ENCODE measurements at regions not wholly inside any gene's neighbourhood (a gene's known extent, or its start where the extent isn't known, plus 50 kb on each side); places are given as distances from the start of the nearest gene placed in this dataset.

DNA sequence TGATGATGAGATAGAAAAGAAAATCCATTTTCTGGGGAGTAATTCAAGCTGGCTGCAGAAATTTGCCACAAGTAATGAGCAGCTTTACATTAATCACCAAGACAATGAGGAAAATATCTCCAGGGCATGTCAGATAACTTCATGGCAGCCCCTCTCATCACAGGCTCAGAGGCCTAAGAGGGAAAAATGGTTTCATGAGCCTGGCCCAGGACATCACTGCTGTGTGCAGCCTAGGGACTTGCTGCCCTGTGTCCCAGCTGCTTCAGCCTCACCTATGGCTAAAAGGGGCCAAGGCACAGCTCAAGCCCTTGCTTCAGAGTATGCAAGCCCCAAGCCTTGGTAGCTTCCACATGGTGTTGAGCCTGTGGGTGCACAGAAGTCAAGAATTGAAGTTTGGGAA is 161.7 kb downstream of the OPA1 start:
- no peak for DNase-seq

DNA sequence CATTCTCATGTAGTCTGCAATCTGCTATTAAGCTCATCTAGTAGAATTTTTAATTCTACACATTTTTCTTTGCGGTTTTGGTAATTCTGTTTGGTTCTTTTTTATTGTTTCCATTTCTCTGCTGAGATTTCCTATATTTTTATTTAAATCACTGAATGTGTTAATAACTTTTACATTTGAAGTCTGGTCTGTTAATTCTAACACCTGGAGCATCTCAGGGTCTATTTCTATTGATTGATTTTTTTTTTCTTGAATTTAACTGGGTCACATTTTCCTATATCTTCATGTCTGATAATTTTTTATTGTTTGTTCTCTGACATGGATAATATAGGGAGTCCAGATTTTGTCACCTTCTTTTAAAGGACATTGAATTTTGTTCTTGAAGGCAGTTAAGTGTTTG is 163.5 kb downstream of the OPA1 start:
- no peak for DNase-seq

DNA sequence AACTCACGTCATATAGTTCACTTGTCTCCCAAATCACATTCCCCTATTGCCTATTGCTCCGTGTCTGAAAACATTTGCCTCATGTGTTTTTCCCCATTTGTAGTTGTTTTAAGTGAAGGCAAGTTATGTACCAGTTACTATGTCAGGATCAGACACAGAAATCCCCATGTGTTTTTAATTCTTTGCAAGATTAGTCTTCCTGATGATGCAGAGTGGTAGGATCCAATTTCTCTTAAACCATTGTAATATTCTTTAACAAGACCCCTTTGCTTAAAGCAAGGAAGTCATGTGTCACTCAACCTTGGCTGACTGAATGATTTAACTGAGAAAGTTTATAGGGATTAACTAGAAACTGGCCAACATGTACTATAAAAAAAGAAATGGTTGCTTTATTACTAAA is 164.4 kb downstream of the OPA1 start:
- no peak for DNase-seq

DNA sequence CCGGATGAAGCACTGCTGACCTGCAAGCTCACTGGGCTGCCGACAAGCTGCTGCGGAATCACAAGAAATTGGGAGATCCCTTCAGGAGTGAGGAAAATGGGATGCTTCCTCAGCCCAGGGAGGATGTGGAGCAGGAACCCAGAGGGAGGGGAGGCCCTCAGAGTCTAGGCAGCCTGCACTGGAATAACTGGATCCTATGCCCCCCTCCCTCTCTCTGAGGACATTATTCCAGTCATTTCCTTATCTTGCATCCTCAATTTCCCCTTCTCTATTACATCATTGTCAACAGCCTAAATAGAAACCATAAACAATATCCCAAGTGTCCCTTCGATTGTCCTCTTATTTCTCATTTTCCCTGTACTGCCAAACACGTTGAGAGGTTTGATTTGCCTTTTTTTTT is 169.0 kb downstream of the OPA1 start:
- DNase-seq, result no peak

DNA sequence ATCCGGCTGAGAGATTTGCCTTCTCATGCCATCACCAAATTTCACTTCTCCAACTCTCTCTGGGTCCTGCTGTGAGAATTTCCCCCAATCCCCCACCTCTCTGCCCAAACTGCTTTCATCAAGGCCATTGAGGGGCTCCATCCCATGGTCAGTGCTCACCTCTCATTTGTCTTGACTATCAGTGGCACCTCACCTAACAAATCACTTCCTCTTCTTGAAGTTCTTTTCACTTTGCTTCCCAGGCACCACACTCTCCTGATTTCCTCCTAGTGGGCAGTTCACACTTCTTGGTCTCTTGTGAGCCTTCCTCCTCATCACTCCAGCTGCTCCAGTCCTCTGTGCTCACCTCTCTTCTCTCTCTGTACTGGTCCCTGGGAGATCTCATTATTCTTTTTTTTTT is 169.6 kb downstream of the OPA1 start:
- DNase-seq, result no peak

DNA sequence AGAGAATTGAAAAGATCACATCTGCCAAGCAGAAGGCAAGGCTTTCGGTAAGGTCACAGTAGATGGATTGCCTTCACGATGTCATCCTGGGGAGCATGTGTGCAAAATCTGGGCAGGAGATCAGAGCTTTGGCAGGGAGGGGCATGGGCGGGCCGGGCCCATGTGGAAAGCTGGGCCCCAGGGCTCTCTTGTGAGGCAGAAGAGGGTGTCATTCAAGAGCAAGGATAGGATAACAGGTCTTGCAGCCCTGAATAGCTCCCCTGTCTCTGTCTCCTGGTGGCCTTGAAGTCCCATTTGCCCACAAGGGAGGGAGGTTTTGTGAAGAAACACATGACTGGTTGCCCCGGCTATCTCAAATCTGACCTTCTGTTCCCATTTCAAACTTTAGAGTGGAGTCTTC is 172.0 kb downstream of the OPA1 start:
- DNase-seq, result no peak

DNA sequence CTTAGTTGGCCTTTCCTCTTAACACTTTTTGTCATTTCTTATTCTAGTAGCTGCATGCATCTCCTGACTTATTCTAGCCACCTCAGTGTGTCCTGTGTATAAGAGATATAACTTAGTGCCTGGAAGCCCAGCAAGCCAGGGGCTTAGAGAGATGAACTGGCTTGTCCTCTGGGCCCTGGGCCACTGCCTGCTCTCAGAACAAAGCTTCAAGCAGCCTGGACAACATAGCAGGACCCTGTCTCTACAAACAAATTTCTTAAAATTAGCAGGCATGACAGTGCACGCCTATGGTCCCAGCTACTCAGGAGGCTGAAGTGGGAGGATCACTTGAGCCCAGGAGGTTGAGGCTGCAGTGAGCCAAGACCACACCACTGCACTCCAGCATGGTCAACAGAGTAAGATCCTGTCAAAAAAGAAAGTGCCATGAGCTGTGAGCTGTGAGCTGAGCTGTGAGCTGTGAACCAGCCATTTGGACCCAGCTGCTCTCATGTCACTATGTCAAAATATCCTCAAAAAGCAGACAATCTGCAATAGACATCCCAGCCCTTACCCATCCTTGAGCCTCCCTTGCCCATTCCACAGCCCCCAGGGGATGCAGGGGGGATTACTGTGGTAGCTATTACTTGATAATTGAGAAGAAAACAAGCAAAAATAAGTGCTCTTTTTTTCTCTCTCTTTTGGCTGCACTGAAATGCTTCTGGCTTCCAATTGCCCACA is 174.5 kb downstream of the OPA1 start:
- DNase-seq, result no peak

DNA sequence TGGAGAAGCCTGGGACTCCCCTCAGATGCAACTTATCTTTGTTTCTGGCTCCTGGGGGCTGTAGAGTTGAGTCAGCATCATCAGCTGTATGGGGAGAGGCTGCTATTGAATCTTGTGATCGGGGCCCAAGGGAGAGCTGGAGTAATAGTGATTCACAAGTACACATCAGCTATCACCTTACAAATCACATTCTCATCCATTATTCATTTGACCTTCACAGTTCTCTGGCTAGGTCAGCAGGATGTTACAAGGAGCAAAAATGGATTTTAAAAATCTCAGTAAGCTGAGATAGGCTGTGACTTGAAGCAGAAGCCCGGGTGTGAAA is 175.0 kb downstream of the OPA1 start:
- DNase-seq, result no peak

DNA sequence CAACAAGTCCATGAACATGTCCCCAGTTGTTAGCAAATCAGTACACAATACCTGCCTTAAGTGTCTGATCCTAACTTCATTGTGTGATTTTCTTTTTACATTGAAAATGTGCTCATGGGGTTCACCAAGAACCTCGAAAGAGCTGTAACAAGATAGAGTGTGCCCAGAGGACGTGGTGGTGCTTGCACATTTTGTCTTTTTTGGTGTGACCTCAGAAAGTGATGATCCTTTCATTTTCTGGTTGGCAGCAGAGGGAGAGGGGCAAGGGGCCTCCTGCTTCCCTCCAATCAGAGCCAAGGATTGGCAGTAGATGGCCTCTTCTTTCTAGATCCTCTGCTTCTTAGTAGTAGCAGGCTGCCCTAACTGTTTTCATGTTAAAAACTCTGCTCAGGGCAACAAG is 176.4 kb downstream of the OPA1 start:
- DNase-seq, result no peak

DNA sequence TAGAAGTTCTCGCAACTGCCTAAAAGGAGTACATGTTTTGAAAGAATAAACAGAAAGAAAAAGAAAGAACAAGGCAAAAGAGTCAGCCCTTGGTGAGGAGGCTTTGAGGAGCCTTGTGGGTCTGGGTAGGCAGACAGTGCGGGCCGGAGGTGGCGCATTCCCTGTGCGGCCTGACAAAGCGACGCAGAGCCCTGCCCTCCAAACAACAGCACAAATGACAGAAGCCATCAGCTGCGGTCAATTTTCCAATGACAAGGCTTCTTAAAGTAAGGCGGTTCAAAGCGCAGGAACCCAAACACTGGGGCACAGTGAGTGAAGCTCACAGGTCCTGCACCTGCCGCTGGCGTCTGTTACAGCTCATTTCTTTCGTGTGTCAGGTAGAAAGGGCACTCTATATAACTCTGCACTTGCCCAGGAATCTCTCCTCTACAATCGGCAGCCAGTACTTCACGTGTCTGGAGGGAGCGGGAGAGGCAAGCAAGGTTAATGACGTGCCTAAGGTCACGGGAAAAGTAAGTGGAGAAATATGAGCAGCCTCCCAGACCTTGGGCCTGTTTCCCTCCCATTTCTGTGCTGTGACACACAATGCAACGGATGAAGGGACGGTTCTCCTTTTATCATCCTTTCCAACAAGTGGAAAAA is 178.1 kb downstream of the OPA1 start:
- no peak for DNase-seq

DNA sequence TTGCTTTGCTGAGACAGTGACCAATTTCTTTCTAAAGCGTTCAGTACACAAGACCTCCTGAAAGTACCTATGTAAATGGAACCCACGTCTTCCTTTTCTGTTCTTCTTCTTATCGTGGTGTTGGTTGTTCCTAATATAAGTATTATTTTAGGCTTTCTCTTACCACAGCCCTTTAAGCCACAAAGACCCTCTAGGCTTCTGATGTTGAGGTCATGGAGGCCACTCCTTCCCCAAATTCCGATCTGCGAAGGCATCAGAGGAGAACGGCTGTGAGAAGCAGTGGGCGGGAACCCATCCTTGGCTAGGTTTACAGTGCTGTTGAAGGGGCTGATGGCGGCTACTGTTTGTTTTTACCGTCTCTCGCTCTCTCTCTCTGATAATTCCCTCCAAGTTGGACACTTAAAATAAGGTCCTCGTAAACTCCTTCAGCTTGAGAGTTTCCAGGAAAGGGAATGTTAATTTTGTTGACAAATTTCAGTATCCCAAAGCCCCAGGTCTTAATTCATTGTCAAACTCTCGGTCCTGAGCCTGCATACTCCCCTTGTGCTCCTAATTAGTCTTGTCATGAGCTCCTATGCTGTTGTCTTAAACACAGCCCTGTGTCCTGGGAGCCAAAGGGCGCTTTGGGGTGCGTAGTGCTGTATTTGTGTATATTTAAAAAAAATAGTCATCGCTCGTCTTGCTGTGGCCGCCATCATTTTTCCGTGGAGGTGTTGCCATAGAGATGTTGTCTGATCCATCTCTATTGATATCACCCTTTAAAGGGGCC is 178.8 kb downstream of the OPA1 start:
- no peak for DNase-seq

DNA sequence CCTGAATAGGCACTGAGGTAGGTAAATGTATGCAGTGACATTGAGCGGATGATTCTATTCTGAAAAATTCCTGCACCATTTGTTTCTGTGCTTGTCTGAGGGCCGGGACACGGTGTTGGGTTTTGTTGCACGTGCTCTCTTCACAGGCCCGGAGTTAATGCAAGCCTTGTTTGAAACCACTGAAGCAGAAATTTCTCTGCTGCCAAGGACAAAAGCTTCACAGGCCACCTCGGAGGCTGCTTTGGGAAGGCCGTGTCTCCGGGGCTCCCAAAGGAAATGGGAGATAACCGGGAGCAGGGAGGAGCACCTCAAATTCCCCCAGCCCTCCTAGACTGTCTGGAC is 179.4 kb downstream of the OPA1 start:
- DNase-seq, result peak; percentile 80

DNA sequence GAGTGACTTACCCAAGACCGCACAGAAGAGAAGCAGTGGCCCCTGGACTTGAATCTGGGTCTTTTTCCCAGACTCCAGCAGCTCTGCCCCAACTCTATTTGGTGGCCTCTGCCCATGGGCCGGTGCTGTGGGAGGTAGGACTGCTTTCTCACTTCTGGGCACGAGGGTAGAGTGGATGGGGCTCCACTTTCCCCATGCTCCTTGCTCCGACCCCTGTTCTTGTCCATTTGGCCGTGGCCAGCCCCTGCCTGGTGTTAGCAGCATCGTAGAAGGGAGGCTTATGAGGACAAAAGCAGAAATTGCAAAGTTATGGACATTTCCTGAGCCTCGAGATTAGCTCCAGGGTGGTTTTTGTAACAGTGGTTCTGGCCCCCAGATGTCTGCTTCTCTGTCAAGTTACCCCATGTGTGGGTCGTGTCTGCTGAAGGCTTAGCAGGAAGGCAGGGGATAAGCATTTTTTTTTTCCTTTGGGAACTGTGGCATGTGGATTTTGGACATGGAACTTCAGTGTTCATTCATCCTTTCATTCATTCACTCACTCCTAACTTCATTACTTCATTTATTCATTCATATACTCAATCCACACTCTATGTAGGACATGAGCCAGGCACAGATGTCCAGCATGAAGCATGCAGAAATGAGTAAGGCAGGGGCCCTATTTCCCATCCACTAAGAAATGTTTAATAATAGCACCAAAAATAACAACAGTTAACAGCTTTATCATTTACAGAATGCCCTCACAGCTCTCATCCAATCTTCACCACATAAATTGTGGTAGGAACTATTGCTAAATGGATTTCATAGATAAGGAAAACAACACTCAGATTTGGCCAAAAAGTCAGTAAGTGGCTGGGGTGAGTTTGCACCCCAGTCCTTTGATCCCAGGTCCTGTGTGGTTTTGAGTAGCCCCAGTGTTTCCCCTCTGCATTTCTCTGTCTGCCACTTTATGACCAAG is 180.5 kb downstream of the OPA1 start:
- DNase-seq, result no peak

DNA sequence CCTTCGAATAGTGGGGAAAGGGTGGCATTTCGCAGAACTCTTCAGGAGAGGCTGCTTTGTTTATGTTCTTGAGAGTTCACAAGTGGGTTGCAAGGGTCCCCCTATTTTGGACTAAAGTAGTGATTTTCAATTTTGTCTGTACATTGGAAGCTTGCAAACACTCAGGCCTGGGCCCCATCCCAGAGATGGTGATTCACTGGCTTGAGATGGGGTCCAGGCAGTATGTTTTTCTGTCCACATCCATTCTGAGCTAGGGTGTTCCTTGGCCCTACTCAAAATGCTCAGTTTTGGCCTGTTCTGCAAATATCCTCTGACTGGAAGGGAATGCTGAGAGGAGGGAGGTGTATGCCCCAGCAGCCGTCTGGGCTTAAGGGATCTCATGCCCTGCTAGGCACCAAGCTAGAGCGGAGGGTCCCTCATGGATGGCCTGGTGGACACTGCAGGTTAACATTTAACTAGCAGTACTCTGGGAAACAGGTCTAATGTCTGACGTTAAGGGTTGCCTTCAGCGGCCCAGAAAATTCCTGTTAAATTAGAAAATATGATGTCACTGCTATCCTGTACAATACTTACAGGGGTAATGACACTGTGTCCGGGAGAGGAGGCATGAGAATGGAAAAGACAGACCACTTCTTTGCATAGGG is 181.4 kb downstream of the OPA1 start:
- DNase-seq, result no peak

DNA sequence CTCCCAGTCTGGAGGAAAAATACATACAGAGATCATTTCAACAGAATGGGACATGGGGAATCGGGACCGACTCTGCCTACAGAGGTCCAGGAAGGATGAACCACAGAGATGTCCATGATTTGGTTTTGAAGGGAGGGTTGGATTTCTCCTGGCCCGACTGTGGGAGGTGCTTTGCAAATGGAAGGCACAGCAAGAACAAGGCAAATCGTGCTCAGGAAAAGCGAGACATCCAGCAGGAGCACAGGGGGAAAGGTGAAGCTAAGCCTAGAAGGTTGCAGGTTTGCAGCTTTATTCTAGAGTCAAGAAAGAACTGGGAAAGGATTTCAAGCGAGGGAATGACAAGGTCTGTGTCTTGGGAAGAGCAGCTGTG is 181.9 kb downstream of the OPA1 start:
- no peak for DNase-seq

DNA sequence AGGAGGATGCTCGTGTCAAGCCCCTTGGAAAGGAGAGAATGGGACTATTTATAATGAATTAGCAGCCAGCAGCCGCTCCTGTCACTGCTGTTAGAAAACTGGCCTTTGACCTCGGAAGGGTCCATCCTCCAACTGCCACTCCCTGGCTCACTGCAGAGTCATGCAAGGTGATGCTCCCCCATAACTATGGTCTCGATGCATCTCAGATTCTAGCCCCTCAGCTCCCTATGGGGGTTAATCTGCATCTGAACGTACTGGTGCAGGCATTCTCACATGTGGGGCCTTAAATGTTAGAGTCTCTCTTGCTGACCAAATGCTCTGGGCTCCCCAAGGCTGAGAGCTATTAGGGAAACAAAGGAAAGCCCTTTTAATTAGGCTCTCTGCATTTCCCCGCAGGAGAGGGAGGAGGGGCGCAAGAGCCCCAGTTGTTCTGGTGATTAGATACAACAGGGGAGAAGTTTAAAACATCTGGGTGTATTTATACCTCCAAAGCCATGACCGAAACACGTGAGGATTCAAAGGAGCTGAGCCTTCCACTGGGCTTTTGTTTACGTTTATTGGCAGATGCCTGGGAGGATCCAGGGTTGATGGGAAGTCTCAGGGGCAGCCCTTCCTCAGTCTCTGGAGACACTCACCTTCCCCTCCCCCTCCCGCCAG is 182.5 kb downstream of the OPA1 start:
- DNase-seq, result no peak

DNA sequence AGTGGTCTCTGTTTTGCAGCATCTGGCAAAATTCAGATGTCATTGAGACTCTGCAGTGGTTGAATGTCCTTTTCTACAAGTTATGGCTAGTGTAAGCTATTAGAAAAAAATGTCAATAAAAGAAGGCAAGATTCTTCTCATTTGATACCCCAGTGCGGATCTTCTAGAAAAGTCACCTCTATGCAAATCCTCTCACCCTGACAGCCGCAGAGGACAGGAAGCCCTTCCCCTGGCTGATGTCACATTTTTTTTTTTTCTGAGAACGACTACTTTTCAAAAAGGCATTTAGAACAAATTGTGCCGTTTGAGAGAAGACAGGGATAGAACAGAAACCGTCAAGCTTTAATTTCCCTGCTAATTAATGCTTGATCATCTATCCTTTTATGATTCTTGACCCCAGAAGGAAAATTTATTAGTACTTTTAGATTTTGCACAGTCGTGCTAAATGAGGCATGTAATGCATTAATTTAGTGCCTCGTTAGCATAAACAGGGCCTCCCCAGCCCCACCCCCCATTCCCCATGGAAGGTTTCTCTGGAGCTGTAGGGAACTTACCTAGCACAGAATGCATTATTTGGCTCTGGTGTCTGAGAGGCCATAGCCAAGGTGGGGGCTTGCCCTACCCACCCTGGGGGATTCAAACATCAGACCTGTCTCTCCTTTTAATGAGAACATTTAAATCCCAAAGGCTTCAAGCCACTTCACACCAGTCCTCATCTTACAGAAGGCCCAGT is 183.8 kb downstream of the OPA1 start:
- no peak for DNase-seq

DNA sequence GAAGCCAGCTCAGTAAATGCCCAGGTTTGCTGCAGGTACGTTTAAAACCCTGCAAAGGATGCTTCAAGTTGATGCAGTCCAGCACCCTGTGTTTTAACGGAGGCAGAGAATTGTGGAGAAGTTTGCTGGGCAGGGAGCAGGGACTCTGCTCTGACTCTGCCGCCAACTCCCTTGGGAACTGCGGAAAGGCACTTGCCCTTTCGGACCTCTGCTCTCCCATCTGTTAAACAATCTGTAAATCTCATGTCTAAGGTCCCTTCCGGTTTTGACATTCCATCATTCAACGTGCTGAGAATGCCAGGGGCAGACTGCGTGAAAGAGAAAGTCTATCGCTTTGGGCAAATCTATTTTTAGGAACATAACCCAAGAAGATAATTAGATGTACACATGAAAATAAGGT is 184.5 kb downstream of the OPA1 start:
- DNase-seq, result no peak

DNA sequence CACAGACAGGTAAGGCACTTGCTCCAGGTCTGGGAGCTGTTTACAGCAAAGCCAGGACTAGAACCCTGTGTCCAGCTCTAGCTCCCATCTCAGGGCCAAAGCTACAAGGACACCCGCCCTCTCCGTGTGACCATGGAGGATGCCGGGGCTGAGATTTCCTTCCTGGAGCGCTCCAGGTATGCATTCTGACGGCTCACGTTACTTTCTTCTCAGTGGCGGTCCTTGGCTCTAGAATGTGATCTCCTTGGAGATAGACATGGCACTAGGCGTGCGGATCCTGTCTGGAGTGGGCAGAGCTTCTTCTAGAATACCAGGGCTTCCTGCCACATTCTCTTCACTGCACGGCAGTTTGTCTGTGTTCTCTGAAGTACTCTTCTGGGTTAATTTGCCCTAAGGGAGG is 185.7 kb downstream of the OPA1 start:
- DNase-seq, result no peak

DNA sequence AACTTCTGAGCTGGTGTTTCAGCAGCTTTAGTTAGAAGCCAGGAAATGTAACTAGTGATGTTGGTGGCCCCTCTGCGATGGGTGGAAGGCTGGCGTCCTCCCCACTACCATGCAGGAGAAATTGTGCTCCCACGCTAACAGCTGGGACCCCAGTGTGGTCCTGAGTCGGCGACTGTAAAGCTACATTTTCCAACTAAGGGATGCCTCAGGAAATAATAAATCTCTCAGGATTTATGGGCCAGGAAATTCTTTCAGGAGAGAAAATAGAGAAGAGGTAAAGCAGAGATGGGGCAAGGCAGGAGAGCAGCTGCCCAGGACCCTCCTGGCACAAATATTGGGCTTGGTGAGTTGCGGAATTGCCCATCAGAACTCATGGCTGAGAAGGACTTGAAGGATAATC is 186.9 kb downstream of the OPA1 start:
- no peak for DNase-seq

DNA sequence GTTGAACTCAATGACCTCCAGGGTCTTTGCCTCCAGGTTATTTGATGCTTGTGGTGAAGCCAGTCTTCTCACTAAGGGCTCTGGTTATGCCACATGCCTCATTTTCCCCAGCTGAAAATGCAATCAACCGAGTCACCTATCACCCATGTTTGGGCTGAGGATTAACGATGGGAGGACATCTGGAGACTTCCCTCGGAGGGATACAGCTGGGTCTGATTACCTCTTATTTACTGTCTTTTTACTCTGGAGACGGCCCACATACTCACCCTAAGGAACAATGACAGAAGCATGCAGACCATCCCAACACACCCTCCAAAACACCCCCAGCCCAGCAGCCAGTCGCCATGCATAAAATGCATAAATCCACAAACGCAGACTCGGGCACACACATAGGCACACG is 187.4 kb downstream of the OPA1 start:
- no peak for DNase-seq

Measured in NCI-H146 (cell line).